ENCODE measurements at regions not wholly inside any gene's neighbourhood (a gene's known extent, or its start where the extent isn't known, plus 50 kb on each side); places are given as distances from the start of the nearest gene placed in this dataset.
"Not testable (repeated sequence)": the region's sequence is repeated elsewhere in the genome, so short reads cannot be mapped to it uniquely, and the experiment has no call there.

DNA sequence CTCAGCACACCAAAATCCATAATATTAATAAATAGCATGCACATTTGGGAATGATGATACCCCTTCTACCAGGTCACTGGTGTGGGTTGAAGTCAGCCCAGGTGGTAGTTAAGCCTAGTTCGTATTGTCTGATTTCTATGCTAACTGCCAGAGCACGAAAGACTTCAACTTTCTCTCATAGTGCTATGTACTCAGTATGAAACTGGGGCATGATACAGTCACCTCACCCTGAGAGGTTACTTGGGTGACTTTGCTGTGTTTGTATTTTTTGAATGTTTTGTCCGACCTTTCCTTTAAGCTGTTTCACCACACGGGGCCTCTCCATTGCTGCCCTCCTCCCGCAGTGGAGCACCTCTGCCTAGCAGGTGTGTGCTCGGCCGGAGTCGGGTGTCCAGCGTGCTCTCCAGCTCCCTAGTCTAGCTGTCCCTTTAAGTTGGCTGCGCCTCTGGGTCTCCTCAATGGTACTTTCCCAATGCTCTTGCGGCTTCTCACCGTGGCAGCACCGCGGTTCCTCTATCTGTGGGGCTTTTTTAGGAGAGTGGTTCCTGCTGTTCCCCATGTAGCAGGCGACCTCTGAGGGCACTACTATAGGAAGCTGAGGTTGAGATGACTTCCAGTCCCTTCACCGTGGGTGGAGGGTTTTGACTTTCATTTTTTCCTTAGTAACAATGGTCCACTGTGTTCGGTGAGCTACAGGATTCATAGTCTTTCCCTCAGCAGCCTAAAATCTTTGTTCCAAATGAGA, 524.0 kb upstream of the PFKP start:
- DNase-seq (ENCODE audit: low read depth in 2 of 2): no peak

DNA sequence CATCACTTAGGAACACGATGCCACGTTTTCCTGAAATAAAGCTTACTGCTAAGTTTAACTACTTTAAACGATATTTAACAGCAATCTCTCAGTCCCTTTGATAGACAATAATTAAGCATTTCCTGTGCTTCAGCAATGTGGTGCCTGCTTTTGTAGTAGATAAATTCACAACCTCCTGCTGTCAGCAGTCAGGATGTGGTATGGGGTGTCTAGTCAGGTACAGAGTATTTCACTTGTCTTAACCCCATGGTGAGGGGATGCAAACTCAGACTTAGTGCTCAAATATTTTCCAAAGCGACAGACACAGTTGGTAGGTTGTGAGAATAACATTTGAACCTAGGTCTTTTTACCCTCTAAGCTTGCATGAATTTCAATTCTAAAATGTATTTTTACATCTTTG, 526.2 kb upstream of the PFKP start:
- DNase-seq (ENCODE audit: low read depth in 2 of 2): no peak

DNA sequence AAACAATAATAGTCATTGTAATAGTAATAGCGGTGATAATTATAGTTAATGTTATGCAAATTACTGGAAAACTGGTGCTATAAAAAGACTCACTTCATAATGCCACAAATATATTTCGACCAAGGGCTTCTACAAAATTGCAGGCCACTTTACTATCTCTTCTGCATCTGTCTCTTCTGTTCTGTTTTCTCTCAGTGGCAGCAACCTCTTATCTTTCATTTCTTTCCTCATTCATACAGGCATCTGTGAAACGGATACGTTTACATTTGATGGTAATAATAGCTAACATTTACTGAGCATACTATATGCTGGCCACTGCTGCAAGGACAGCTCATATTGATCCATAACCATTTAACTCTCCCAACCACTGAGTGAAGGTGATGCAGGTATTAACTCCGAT, 537.4 kb upstream of the PFKP start:
- DNase-seq (ENCODE audit: low read depth in 2 of 2): no peak

DNA sequence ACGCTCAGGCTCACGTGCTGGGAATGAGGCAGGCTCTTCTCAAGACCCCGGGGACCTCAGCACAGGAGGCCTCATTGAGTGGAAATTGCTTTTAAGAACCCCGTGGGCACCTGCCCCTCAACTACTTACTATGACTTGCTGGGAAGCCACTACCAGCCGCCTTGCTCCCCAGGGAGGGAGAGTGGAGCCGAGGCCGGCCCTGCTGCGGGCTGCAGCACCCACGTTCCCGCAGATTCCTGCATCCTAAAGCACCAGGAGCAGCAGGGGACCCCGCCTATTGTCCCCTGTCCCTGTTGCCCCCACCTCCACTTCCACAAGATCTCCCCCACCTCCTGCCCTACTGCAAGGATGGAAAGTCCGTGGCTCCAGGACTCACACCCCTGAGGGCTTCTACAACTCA, 541.6 kb upstream of the PFKP start:
- no peak for DNase-seq (ENCODE audit: low read depth in 2 of 2)

GRCh38 chr10:2519139-2519538, 548.2 kb upstream of the PFKP start:
- no peak for DNase-seq (ENCODE audit: low read depth in 2 of 2)

- no peak for DNase-seq (ENCODE audit: low read depth in 2 of 2)
Measured at GRCh38 chr10:2509081-2509531, 558.2 kb upstream of the PFKP start.

DNA sequence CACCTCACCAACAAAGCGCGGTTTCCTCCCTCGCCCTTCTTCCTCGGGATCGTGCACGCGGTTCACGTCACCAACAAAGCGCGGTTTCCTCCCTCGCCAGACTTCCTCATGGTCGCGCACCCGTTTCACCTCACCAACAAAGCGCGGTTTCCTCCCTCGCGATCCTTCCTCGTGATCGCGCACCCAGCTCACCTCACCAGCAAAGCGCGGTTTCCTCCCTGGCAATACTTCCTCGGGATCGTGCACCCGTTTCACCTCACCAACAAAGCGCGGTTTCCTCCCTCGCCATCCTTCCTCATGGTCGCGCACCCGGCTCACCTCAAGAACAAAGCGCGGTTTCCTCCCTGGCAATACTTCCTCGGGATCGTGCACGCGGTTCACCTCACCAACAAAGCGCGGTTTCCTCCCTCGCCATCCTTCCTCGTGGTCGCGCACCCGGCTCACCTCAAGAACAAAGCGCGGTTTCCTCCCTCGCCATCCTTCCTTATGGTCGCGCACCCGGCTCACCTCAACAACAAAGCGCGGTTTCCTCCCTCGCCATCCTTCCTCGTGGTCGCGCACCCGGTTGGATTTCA, 565.9 kb upstream of the PFKP start:
- DNase-seq (ENCODE audit: low read depth in 2 of 2): not testable (repeated sequence)

- DNase-seq (ENCODE audit: low read depth in 2 of 2): no peak
Measured at GRCh38 chr10:2494399-2494798, 572.9 kb upstream of the PFKP start.

- no peak for DNase-seq (ENCODE audit: low read depth in 2 of 2)
Measured at GRCh38 chr10:2488446-2489005, 578.8 kb upstream of the PFKP start.

- DNase-seq (ENCODE audit: low read depth in 2 of 2): no peak
Measured at GRCh38 chr10:2487921-2488320, 579.4 kb upstream of the PFKP start.

DNA sequence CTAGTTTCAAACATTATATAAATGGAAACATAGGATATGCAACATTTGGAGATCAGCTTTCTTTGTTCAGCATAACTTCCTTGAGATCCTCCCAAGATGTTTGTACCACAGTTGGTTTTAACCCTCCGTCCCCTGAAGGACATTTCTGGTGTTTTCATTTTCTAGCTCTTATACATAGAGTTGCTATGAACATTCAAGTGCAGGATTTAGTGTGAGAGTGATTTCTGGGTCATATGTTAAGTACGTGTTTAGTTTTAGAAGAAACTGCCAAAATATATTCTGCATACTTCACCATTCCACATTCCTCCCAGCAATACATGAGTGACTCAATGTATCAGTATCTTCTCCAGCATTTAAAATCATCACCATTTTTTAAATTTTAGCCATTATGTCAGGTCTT, 588.7 kb upstream of the PFKP start:
- no peak for DNase-seq (ENCODE audit: low read depth in 2 of 2)

DNA sequence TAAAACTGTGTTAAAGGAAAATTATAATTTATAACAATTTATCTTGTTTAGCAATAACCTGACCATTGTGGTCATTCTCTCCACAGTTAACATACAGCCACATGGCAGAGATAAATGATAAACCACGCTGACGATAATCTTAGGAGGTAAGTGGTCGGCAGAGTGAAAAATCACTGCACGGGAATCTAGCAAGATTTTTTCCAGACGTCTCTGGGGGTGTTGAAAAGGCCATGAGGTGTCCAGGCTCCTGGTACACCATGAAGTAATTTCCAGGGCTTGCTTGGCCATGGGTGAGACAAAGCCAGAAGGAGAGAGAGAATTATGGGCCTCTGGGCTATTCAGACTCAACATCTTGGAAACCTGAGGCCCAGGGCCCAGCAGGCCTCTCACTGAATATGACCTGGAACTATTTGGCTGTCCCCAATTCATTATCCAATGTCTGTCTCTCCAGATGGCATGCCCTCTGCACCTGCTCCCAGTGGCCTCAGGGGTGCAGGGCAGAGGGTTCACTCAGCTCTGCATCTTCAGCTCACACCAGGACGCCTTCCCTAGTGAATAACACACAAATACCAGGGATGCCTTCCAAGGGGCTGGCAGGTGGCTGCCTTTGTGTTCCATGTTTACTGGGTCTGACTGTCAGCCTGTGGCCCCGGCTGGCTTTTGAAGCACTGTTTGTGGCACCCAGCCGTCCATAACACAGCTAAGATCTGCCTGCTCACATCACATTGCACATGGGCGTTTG, 590.4 kb upstream of the PFKP start:
- DNase-seq (ENCODE audit: low read depth in 2 of 2): no peak

- DNase-seq (ENCODE audit: low read depth in 2 of 2): no peak
Measured at GRCh38 chr10:2476218-2476811, 591.0 kb upstream of the PFKP start.

GRCh38 chr10:2475711-2476217, 591.6 kb upstream of the PFKP start:
- no peak for DNase-seq (ENCODE audit: low read depth in 2 of 2)

GRCh38 chr10:2471811-2472210, 595.5 kb upstream of the PFKP start:
- DNase-seq (ENCODE audit: low read depth in 2 of 2): no peak

- DNase-seq (ENCODE audit: low read depth in 2 of 2): no peak
Measured at GRCh38 chr10:2469802-2470201, 597.5 kb upstream of the PFKP start.

GRCh38 chr10:2464483-2464882, 602.9 kb upstream of the PFKP start:
- no peak for DNase-seq (ENCODE audit: low read depth in 2 of 2)

GRCh38 chr10:2463316-2463715, 604.0 kb upstream of the PFKP start:
- DNase-seq (ENCODE audit: low read depth in 2 of 2): no peak

- no peak for DNase-seq (ENCODE audit: low read depth in 2 of 2)
Measured at GRCh38 chr10:2462581-2462980, 604.8 kb upstream of the PFKP start.

DNA sequence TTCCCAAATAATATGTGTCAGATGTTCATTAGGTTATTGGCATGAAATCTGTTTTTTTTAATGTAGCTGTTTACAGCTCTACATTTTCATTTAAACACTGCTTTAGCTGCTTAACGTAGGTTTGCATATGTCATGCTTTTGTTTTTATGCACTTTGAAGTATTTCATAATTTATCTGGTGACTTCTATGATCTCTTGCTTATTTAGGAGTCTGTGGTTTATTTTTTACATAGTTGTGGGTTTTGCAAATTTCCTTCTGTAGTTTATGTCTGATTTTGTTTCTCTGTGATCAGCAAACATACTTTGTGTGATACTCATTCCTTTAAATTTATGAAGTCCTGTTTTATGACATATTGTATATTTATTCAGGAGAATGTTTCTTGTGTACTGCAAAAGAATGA, 606.5 kb upstream of the PFKP start:
- no peak for DNase-seq (ENCODE audit: low read depth in 2 of 2)

DNA sequence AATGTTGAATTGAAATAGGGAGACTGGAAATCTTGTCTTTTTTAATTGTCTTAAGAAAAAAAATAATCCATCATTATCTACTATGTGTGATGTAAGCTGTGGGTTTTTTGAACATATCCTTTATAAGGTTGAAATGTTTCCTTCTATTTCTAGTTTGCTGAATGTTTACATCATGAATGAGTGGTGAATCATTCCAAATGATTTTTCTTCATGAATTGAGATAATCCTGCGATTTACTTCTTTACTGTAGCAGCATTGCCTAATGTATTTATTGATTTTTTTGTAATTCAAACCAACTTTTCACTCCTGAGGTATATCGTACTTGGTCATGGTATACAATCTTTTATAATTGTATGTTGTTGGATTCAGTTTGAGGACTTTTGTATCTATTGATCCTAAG, 607.6 kb upstream of the PFKP start:
- DNase-seq (ENCODE audit: low read depth in 2 of 2): no peak

- DNase-seq (ENCODE audit: low read depth in 2 of 2): no peak
Measured at GRCh38 chr10:2456834-2457233, 610.5 kb upstream of the PFKP start.
